ENCODE measurements at regions not wholly inside any gene's neighbourhood (a gene's known extent, or its start where the extent isn't known, plus 50 kb on each side); places are given as distances from the start of the nearest gene placed in this dataset.

DNA sequence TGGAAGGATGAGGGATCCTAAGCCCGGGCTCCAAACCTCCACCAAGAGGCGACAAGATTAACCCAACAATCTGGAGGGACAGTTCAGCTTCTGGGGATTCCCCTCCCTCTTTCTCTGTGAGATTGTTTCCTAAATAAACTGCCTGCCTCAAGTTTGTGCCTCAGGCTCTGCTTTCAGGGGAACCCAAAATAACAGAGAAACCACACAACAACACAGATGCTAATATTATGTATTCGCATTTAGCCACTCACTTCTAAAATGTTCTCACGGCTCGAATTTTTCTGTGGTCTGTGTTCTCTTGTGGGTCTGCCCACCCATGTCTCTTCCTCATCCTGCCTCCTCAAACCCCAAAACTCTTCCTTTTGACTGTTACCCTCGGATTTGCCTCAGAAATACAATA is 1381.1 kb upstream of the SLC10A2 start:
- H3K4me3 ChIP-seq (ENCODE audit: low read depth, low read length), result no peak overlapping the region
- no peak for DNase-seq
- H3K27me3 ChIP-seq (ENCODE audit: insufficient read depth, low read depth, severe bottlenecking), result no peaks in the 10 kb centered on the region
- peaks cover 2% of the 10 kb centered on the region for H3K9me3 ChIP-seq (ENCODE audit: severe bottlenecking)
- TF ChIP-seq, protein P1, sequence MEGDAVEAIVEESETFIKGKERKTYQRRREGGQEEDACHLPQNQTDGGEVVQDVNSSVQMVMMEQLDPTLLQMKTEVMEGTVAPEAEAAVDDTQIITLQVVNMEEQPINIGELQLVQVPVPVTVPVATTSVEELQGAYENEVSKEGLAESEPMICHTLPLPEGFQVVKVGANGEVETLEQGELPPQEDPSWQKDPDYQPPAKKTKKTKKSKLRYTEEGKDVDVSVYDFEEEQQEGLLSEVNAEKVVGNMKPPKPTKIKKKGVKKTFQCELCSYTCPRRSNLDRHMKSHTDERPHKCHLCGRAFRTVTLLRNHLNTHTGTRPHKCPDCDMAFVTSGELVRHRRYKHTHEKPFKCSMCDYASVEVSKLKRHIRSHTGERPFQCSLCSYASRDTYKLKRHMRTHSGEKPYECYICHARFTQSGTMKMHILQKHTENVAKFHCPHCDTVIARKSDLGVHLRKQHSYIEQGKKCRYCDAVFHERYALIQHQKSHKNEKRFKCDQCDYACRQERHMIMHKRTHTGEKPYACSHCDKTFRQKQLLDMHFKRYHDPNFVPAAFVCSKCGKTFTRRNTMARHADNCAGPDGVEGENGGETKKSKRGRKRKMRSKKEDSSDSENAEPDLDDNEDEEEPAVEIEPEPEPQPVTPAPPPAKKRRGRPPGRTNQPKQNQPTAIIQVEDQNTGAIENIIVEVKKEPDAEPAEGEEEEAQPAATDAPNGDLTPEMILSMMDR (IDR thresholded peaks at IDR 0.05; ENCODE audit: low read depth, low read length), result no peak
- no peaks in the 10 kb centered on the region for H3K36me3 ChIP-seq
- H3K27ac ChIP-seq, result no peak overlapping the region

DNA sequence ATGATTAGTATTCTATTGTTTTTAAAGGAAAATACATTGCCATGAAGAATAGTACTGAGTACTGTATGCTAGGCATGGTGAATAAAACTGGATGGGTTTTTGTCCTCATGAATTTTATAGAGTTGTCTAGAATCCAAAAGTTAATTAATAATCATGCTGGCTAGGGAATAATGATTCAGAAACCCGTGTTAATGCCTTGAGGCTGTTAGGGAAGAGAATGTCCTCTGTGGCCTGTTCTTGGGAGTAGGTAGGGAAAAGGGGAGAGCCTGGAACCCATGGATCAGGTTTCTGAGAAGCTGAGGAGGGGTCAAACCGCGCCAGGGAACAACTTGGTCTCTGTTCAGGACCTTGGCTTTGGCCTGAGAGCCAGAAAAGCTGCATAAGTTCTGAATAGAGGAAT is 1376.3 kb upstream of the SLC10A2 start:
- H3K27ac ChIP-seq, result no peak overlapping the region
- no peaks in the 10 kb centered on the region for H3K9me3 ChIP-seq (ENCODE audit: severe bottlenecking)
- TF ChIP-seq, protein P1 (IDR thresholded peaks at IDR 0.05; ENCODE audit: low read depth, low read length), result no peak
- H3K4me3 ChIP-seq (ENCODE audit: low read depth, low read length), result no peak overlapping the region
- DNase-seq, result no peak
- no peaks in the 10 kb centered on the region for H3K27me3 ChIP-seq (ENCODE audit: insufficient read depth, low read depth, severe bottlenecking)
- no peaks in the 10 kb centered on the region for H3K36me3 ChIP-seq

DNA sequence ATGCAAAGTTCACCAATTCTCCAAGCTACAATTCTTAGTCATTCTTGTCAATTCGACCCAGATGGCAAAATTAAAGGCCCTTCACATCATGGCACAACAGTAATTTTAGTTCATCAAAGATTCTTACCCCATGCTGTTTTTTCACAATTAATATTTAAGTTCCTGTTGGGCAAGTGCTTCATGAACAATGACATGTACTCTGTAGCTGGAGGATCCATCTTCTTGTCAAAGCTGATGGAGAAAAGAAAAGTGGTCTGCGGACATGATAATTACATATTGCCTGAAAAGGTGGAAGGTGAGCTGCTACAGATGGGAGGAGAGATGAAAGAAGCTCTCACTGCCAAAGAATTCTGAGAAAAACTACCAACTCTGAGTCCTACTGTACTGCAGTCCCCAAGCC is 1370.3 kb upstream of the SLC10A2 start:
- H3K36me3 ChIP-seq, result no peaks in the 10 kb centered on the region

DNA sequence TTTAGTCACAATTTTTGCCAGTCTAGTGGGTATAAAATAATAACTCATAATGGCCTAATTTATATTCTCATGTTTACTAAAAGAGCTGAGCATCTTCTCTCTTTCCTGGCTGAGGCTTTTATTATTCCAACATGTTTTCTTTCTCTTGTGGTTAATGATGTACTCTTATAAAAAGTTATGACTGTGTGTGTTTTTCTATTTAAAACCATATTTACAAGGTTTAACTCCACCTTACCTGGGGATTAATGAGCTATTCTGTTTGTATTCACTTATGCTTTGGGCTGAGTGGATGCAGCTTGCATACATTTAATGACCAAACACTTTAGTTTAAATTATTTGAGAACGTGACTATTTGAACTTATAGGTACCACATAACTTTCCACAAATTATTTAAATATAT is 1365.7 kb upstream of the SLC10A2 start:
- Histone ChIP-seq H3K4me3 (ENCODE audit: low read depth, low read length) (no peak overlapping the region), H3K9me3 (ENCODE audit: severe bottlenecking) (no peaks in the 10 kb centered on the region), H3K27me3 (ENCODE audit: insufficient read depth, low read depth, severe bottlenecking) (no peaks in the 10 kb centered on the region), H3K27ac (no peak overlapping the region), H3K36me3 (no peaks in the 10 kb centered on the region)
- TF ChIP-seq, protein P1 (IDR thresholded peaks at IDR 0.05; ENCODE audit: low read depth, low read length), result no peak
- DNase-seq, result no peak

More for the DNA sequence above, 1370.3 kb upstream of the SLC10A2 start:
- no peaks in the 10 kb centered on the region for H3K27me3 ChIP-seq (ENCODE audit: insufficient read depth, low read depth, severe bottlenecking)
- H3K4me3 ChIP-seq (ENCODE audit: low read depth, low read length), result no peak overlapping the region
- H3K9me3 ChIP-seq (ENCODE audit: severe bottlenecking), result no peaks in the 10 kb centered on the region
- no peak overlapping the region for H3K27ac ChIP-seq
- TF ChIP-seq, protein P1 (IDR thresholded peaks at IDR 0.05; ENCODE audit: low read depth, low read length), result no peak
- no peak for DNase-seq

DNA sequence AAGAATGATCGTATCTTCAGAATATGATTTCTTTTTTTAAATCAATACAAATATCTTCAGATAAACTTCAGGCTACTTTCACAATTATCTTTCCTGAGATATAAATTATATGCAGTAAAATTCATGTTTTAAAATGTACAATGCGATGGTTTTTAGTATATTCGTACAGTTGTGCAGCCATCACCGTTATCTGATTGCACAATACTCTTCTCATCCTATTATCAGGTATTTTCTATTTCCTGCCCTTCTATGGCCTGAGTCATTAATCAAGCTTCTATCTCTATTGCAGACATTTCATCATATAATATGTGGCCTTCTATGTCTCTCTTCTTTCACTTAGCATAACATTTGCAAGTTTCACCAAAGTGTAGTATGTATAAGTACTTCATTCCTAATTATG is 1360.2 kb upstream of the SLC10A2 start:
- Histone ChIP-seq H3K27me3 (ENCODE audit: insufficient read depth, low read depth, severe bottlenecking) (no peaks in the 10 kb centered on the region), H3K9me3 (ENCODE audit: severe bottlenecking) (no peaks in the 10 kb centered on the region), H3K4me3 (ENCODE audit: low read depth, low read length) (no peak overlapping the region), H3K36me3 (no peaks in the 10 kb centered on the region), H3K27ac (no peak overlapping the region)
- DNase-seq, result no peak
- TF ChIP-seq, protein P1 (IDR thresholded peaks at IDR 0.05; ENCODE audit: low read depth, low read length), result no peak

DNA sequence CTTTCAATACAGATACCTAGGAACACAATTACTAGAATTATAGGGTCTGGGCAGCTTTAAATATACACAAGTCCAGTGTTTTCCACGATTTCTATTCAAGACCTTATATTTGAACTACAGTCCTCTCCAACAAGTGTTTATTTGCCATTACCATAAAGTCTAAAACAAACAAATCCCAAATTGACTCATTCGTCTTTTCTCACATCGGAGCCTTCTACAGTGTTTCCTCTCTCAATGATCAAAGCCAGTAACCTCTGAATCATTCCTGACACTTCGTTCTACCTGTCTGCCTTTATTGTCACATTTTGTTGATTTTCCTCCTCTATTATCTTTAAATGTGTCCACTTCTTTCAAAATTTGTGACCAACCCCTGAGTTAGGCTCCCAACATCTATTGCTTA is 1356.5 kb upstream of the SLC10A2 start:
- TF ChIP-seq, protein P1 (IDR thresholded peaks at IDR 0.05; ENCODE audit: low read depth, low read length), result no peak
- H3K27me3 ChIP-seq (ENCODE audit: insufficient read depth, low read depth, severe bottlenecking), result no peaks in the 10 kb centered on the region
- no peak for DNase-seq

More for the DNA sequence above, 1356.5 kb upstream of the SLC10A2 start:
- H3K9me3 ChIP-seq (ENCODE audit: severe bottlenecking), result no peaks in the 10 kb centered on the region
- H3K27ac ChIP-seq, result no peak overlapping the region
- no peak overlapping the region for H3K4me3 ChIP-seq (ENCODE audit: low read depth, low read length)
- H3K36me3 ChIP-seq, result no peaks in the 10 kb centered on the region
